Activated CD8-positive, alpha-beta memory T cell treated with anti-CD3 and anti-CD28 coated beads, Interleukin-2, amount 50 U/mL, for 24 hours (primary cell): ENCODE measurements at regions not wholly inside any gene's neighbourhood (a gene's known extent, or its start where the extent isn't known, plus 50 kb on each side); places are given as distances from the start of the nearest gene placed in this dataset.

Experiments used
- DNase-seq: peaks from one replicate; pipeline ENCODE4 v3.0.0-alpha.2; 2020; ENCODE audit errors: extremely low read depth

DNA sequence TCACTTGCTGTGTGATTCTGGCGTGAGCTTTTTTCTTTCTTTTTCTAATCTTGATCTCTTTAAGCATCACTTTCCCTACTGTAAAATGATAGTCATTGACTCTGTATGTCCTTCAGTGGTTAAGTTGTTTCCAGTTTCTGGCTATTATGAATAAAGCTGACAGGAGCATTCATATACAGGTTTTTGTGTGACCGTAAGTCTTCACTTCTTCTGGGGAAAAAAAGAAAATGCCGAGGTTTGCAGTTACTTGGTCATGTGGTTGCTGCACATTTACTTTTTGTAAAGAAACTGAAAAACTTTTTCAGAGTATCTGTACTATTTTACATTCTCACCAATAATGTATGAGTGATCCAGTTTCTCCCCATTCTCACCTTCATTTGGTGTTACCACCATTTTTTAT lies 247.4 kb upstream of the RBMS3 start:
- no peak for DNase-seq

DNA sequence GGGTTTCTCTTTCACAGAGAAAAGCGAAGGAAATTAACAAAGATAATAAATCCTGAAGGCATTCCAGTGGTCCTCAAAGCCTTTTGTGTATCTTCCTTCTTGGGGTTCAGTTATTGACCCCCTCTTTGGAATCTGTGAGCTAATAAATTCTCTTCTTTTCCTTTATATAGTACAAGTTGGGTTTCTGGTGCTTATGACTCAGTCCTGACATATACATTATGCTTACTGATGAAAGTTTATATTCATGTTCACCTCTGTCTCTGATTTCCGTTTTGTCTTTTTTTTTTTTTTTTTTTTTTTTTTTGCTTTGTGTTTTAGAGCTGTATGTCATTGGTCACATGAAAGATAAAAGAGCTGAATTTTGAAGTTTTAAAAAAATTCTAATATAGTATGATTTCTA lies 230.7 kb upstream of the RBMS3 start:
- no peak for DNase-seq

DNA sequence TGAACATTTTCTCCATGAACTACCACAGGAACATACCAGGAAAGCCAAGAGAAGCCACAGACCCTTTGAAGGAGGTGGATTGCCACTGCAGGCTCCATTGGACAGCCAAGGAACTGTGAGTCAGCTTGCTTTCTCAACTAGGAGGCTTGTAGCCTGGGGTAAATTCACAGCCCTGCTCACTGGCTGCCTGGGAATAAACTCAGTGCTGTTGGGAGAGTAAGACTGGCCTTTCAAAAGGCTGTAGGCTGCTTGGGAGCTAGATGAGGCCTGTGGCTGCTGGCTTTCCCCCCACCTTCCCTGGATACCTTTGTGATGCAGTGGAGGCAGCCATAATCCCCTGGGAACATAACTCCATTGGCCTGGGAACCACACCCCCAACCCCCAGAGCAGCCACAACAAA lies 223.5 kb upstream of the RBMS3 start:
- no peak for DNase-seq

DNA sequence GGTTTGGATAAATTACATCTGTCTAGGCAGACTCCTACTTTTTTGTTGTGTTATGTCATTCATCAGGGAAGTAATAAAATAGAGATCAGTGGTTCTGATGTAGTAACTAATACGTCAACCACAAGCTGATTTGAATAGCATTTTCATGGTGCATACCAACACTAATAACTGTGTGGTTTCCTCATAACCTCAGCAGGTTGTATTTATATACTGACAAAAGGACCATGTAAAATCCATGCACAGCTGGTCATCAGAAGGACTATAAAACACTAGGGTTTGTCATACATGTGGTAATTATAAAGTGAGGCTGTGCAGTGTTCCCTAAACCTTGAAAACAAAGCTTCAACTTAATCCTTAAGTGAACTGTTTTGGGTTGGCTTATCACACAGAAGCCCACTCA lies 216.8 kb upstream of the RBMS3 start:
- DNase-seq, result no peak

DNA sequence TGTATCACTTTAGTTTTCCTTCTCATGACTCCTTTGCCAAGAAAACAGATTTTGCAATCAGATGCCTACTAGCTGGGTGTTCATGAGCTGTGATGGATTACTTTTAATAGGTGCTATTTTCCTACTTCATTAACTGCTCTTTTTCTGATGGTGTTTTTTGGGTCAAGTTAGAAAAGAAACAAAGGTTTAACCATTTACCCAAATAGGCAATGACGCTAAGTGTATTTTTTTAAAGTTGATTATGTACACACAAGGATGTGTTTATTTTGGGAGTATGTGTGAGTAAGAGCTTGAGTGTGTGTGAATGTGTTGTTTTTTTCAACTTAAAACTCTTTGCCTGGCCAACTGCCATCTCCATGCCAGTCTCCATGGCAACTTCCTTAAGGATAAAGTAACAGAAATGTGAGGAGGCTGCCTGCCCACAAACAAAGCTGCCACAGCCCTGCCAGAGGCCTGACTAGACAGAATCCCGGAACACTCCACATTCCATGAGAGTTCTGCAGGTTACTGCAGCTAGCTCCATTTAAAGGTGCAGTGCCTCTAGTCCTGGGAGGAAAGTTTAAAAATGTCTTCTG lies 215.6 kb upstream of the RBMS3 start:
- DNase-seq, result no peak

DNA sequence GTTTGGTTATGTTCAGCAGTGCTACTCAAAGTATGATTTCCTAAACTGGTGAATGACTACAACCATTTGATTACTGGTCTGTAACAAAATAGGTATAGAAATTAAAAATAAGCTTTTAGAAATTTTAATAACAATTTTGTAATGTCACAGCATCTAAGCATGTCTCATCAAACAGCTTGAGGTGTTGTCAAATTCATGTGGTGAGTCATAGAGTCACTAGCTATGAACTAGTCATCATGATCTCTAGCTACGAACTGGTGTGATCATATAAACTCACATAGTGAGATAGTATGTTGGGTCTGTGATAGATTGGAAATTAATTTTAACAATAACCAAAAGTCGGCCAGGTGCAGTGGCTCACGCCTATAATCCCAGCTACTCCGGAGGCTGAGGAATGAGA lies 213.9 kb upstream of the RBMS3 start:
- DNase-seq, result no peak

DNA sequence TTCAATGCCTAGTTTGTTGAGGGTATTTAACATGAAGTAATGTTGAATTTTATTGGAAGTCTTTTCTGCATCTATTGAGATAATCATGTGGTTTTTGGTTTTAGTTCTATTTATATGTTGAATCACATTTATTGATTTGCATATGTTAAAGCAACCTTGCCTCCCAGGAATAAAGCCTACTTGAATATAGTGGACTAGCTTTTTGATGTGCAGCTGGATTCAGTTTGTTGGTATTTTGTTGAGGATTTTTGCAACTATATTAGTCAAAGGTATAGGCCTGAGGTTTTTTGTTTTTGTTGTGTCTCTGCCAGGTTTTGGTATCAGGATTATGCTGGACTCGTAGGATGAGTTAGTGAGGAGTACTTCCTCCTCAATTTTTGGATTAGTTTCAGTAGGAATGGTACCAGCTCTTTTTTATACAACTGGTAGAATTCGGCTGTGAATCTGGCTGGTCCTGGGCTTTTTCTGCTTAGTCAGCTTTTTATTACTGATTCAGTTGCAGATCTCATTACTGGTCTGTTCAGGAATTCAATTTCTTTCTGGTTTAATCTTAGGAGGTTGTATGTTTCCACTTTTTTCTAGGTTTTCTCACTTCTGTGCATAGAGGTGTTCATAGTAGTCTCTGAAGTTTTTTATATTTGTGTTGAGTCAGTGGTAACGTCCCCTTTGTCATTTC lies 209.8 kb upstream of the RBMS3 start:
- no peak for DNase-seq

DNA sequence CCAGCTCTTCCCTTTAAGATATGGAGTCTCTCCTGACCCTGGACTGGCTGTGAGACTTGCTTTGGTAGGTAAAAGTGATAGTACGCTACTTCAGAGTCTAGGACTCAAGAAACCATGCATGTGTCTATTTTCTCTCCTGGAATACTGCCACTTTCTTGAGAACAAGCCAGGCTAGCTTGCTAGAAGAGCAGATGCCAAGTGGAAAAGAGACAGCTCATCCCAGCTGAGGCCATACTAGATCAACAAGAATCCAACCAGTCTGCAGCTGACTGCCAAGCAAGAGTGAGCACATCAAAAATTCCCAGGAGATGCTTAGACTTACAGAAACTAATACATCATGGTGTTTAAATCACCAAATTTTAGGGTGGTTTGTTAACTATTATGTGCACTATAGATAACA lies 208.3 kb upstream of the RBMS3 start:
- no peak for DNase-seq

DNA sequence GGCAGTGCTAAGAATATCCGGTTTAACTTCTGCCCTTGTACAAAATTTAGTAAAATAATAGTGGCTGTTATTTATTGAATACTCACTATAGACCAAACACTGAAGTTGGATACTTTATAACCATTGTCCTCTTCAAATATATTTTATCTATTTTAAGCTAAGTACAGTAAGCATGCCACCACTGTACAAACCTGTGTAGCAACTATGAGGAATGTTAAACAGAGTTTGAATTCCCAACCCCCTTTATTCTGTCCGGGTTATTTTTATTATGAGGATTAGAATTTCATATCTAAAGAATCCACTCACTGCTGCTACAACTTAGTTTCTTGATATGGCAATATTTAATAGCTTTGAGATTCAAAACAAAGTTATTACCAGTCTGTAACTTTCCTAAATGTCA lies 203.5 kb upstream of the RBMS3 start:
- no peak for DNase-seq

DNA sequence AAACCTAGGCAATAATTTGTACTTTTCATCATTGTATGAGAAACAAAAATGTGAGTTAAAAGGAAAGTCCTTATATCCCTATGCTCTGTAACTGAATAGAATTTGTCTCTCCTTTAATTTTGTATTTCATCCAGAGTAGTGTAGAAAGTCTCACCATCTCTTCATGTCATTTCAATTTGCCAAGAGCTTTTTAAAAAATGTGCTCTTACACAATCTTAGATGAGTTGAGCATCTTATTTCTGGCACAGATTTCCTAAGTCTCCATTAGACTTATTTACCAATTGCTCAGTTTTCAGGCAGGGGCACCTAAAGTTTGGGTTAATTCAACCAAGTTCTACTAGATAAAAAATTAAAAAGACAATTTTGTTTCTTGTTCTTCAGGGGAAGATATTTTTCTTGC lies 201.5 kb upstream of the RBMS3 start:
- DNase-seq, result no peak

DNA sequence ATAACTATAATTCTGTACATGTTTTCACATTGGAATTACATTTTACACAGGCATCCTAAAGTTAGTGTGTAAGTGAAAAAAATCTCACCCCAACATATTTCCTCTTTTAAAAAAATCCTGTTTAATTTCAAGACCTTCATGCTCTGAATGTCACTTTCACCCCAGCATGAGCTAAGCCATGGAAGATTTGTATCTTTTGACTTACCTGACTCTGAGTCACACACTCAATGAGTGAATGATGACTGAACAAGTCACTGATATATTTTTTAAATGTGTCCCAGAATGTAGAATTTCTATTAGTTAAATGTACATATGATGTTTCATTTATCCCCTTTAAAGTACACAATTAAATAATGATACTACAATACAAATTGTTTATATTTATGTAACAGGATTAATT lies 199.9 kb upstream of the RBMS3 start:
- DNase-seq, result no peak

DNA sequence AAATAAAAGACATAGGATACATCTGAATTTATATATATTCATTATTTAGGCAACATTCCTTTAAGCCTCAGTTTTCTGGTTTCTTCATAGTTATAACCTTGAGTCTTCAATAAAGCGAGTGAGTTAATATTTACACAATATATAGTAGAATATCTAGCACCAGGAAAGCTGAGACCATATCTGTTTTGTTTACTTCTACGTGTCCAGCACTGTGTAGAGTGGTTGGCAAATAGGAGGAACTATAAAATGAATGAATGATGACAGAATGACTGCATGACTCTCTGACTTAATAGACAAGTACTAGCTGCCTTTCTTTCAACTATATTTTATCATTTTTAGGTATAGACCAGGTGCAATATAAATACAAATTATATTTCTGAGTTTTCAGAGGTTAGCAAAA lies 197.8 kb upstream of the RBMS3 start:
- DNase-seq, result no peak

DNA sequence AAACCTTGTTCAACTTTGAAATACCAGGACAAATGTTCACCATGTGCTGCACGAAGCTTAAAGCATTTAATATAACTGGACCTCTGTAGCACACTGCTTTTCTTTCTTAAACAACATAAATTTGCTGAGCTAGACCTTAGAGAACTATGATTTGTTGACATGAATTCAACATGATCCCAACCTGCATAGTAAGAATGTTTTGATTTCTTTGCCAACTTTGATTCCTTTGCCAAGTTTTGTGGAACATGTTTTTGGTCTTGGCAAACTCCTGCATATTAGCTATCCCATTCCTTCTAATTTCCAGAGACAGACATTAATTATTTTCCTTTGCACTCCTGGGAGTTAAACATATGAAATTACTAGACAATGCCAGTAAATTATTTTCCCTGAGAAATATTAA lies 197.2 kb upstream of the RBMS3 start:
- DNase-seq, result no peak

DNA sequence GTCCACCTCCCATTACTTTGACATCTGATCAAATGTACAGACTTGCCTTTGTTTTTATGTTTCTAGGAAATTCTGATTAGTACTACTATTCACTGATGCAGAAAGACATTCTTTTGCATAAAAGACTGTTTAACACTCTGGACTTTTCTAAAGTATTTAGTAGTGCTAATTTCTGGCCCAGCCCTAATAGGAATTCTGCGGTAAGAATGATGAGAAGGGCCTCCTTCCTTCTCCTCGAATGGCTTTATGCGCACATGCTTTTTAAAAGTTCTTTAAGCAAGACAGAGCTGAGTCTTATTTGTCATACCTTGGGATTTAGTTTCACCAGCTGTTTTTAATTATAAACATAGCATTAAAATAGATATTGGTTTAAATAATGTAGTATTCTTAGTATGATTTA lies 192.3 kb upstream of the RBMS3 start:
- no peak for DNase-seq

DNA sequence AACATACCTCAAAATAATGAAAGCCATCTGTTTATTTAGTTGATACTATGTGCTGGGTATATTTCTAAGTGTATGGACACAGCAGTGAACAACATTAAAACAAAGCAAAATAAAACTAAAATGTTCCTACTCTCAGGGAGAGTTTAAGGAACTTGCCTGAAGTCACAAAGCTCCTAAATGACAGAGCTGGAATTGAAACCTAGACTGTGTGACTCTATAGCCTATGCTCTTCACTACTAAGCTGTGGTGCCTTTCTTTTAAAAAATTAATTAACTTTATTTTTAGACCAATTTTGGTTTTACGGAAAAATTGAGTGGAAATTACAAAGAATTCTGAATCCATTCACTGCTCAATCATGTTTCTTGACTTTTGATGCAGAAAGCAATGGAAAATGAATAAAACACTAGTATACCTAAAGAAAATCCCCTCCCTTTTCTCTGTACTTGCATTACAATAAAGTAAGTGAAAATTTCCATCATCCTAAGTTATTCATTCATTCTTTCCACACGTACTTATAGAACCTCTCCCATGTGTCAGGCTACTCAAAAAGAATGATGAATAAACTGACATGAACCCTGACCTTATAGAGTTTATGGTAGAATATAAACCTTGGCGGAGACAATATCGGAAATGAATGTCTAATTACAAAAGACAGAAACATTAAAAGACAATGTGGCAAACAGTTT lies 189.8 kb upstream of the RBMS3 start:
- no peak for DNase-seq

DNA sequence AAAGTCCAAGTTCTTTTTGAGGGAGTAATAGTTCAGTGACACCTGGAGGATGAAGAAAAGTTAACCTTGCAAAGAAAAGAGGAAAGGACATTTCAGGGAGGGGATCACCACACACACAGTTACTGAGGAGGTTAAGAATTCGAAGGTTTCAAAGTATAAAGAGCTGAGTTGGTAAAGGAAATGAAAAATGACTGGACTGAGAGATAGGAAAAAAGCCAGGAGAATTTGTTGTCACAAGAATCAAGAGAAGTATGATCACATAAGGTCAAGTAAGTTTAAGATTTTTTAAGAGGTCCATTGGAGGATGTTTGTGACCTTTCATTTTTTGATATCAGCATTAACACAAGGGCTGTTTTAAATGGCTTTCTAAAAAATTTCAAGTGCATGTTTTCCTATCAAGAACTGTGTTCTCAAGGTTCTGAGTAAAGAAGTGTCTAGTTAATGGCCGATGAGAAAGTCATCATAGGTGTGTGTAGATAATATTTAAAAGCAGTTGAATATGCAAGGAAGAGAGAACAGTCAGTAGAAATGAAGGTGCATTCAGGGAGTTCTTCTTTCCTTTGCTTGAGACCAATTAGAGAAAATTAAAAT lies 189.2 kb upstream of the RBMS3 start:
- no peak for DNase-seq

DNA sequence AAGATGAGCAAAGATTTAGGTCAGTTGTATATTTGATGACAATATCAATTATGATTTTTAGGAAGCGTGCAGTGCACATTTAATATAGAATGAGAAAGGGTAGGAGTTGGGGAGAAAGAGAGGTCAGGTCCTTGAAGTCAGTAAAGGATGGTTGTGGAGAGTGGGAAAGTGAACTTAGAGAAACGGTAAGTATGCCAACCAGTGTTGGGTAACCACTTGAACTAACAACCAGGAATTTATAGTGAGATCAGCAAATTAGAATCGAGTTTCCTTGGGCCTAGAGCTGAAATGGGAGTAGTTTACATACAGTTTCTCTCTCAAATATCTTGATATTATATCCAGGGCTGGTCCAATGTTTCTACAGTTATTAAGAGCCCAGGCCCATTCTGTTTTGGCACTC lies 188.5 kb upstream of the RBMS3 start:
- DNase-seq, result no peak

DNA sequence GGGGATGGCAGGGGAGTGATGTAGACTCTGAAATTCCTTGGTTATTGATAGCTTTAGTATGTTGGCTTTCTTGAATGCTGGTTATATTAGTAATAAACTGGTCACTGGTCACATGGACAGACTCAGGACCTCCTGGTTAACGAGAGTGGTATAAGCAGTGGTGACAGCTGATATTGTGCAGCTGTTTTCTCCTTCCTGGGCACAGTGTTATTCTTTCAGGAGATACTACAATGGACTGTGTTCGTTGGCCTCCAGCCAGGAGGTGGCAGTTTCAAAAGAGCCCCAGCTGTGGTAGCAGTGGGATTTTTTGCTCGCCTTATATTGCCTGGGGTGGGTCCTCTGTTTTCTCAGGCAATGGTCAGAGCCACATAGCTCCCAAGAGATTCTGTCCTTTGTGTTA lies 181.6 kb upstream of the RBMS3 start:
- DNase-seq, result no peak

DNA sequence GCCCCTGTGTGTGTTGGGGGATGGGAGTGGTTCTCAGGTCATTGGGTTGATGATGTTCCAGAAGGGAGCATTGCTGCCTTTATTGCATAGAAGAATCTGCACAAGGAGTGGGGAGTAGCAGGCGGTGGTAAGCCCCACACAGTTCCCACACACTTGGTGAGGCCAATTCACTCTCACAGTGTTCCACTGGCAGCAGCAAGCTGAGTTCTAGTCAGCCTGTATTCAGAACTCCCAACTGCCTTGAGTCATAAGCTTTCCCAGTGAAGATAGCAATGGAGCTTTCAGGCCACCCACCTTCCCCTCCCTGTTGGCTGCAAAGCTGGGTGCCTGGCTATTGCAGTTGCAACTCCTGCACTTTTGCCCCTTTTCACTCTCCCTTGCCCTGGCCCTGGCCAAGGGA lies 181.1 kb upstream of the RBMS3 start:
- DNase-seq, result no peak

DNA sequence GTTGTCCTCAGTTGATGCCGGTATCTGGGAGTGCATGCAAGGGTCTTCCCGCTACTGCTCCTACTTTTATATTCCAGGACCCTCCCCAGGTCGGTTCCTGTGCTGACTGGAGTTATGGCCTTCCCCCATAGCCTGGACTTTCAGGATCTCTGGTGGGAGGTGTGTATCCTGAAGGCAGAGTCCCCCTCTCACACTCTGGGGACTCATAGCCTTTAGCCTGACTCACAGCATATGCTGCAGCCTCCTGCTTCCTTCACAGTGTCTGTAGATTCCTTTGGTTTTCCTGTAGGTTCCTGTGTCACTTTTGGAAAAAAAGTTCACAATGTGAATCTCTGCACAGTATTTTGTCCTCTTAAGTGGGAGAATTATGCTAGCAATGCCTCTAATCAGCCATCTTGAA lies 180.6 kb upstream of the RBMS3 start:
- DNase-seq, result no peak

DNA sequence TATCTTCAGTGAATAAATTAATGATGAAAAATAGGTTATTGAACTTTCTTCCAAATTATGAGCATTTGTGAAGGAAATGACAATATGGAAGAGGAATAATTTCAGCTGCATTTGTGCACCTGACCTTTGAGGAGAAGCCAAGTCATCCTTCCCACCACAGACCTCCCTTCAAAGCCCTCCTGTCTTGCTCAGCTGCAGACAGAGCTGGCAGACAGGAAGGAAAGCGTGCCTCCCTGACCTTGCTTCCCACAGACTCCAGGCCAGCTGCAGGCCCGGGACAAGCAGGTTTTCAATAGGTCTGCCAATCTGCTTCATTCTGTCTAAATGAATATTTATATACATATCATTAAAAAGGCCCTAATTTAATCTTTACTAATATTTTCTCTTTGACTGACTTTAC lies 152.9 kb upstream of the RBMS3 start:
- no peak for DNase-seq

DNA sequence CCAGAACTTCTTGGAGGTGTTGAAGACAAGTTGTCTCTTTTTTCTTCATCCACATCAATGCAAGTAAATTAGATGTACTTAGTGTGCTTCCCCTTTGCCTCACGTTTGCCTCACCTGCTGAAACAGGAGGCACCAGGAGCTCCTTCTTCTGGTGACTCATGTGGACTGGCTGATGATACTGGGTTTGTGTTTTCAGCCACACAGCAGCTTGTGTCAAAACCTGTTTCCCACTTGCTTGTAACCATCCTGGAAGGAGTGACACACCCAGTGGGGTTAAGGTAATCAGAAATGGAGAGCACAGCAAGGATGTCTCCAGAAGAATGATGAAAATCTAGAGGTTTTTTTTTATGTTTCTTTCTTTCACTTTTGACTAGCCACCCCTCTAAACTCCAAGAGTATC lies 143.3 kb upstream of the RBMS3 start:
- DNase-seq, result no peak

DNA sequence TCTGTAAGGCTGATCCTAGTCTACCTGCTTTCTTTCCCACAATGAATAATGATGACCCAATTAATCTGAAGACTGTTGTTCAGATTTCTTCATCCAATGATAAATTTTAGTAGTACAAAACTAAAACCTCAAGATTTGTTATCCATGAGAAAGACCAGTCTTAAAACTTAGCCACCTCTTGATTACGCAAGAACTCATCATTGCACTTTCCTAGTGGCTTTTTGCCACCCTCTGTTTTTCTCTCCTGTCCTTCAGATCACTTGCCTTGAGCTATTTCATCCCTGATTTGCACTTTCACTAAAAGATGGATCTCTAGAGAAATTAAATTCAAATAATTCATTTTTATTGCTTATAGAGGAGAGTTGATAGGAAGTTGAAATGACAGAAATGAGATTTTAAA lies 142.7 kb upstream of the RBMS3 start:
- no peak for DNase-seq
